ENCODE measurements at regions not wholly inside any gene's neighbourhood (a gene's known extent, or its start where the extent isn't known, plus 50 kb on each side); places are given as distances from the start of the nearest gene placed in this dataset.

DNA sequence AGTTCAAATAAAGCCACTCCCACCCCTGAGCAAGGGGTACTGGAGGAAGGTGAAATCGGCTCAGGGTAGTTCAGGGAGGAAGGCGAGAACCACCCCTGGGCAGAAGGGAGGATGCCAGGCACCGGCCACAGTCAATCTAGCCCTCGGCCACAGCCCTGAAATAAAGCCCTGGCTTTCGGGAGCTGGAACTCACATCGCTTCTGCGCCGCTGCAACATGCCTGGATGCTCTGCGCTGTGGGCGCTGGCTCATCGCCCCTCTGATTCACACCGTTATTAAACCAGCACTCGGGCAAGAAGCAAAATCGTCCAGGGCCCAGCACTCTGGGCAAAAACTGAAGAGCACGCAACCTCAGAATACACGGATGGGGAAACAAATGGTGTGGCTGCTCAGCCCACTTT, 136.9 kb upstream of the RREB1 start:
- no peak for DNase-seq (ENCODE audit: low spot score)
- in situ Hi-C loops (cut with MboI; ENCODE audit: low sequenced_read_pairs, unreplicated experiment) = no loop called here
- TF ChIP-seq, protein P1, sequence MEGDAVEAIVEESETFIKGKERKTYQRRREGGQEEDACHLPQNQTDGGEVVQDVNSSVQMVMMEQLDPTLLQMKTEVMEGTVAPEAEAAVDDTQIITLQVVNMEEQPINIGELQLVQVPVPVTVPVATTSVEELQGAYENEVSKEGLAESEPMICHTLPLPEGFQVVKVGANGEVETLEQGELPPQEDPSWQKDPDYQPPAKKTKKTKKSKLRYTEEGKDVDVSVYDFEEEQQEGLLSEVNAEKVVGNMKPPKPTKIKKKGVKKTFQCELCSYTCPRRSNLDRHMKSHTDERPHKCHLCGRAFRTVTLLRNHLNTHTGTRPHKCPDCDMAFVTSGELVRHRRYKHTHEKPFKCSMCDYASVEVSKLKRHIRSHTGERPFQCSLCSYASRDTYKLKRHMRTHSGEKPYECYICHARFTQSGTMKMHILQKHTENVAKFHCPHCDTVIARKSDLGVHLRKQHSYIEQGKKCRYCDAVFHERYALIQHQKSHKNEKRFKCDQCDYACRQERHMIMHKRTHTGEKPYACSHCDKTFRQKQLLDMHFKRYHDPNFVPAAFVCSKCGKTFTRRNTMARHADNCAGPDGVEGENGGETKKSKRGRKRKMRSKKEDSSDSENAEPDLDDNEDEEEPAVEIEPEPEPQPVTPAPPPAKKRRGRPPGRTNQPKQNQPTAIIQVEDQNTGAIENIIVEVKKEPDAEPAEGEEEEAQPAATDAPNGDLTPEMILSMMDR (IDR thresholded peaks at IDR 0.05; ENCODE audit: borderline replicate concordance, control extremely low read depth, extremely low read depth, insufficient read depth, missing control alignments) = no peak

- TF ChIP-seq, protein P1 (IDR thresholded peaks at IDR 0.05; ENCODE audit: borderline replicate concordance, control extremely low read depth, extremely low read depth, insufficient read depth, missing control alignments) = no peak
- in situ Hi-C loops (cut with MboI; ENCODE audit: low sequenced_read_pairs, unreplicated experiment) = no loop called here
- no peak for DNase-seq (ENCODE audit: low spot score)
Observed at GRCh38 chr6:6971369-6971768, 136.4 kb upstream of the RREB1 start.

GRCh38 chr6:6972456-6972855, 135.3 kb upstream of the RREB1 start:
- TF ChIP-seq, protein P1 (IDR thresholded peaks at IDR 0.05; ENCODE audit: borderline replicate concordance, control extremely low read depth, extremely low read depth, insufficient read depth, missing control alignments) = no peak
- in situ Hi-C loops (cut with MboI; ENCODE audit: low sequenced_read_pairs, unreplicated experiment) = no loop called here
- DNase-seq (ENCODE audit: low spot score) = no peak

- TF ChIP-seq, protein P1 (IDR thresholded peaks at IDR 0.05; ENCODE audit: borderline replicate concordance, control extremely low read depth, extremely low read depth, insufficient read depth, missing control alignments) = no peak
- in situ Hi-C loops (cut with MboI; ENCODE audit: low sequenced_read_pairs, unreplicated experiment) = no loop called here
- no peak for DNase-seq (ENCODE audit: low spot score)
Observed at GRCh38 chr6:6973721-6974120, 134.0 kb upstream of the RREB1 start.

DNA sequence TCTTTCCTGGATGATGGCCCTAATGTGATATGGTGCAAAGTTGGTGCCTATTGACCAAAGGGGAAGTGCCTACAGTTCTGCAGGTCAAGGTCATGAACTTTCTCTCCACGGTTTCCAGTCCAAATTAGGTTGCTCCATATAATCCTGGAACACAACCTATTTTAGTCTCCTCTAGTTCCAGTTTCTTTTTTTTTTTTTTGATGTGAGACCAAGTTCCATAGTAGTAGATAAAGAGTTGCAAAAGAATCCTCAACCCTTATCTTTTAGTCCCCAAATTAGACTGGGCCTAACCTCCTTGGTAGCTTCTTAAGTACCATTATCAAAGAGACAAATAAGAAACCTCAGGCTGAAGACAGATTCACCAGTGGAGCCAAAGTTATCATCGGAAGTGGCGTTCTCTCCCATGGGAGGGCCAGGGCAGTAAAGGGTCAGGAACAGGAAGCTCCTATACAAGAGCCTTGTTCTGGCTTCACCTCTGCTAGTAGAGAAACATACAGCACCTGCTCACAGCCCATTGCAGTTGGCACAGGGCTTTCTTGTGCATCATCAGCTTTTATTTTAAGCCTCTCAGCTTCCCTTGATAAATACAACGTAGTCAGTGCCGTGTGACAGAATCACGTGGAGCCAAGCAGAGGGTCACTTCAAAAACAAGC, 132.2 kb upstream of the RREB1 start:
- no peak for DNase-seq (ENCODE audit: low spot score)
- TF ChIP-seq, protein P1 (IDR thresholded peaks at IDR 0.05; ENCODE audit: borderline replicate concordance, control extremely low read depth, extremely low read depth, insufficient read depth, missing control alignments) = no peak
- in situ Hi-C loops (cut with MboI; ENCODE audit: low sequenced_read_pairs, unreplicated experiment) = no loop called here

DNA sequence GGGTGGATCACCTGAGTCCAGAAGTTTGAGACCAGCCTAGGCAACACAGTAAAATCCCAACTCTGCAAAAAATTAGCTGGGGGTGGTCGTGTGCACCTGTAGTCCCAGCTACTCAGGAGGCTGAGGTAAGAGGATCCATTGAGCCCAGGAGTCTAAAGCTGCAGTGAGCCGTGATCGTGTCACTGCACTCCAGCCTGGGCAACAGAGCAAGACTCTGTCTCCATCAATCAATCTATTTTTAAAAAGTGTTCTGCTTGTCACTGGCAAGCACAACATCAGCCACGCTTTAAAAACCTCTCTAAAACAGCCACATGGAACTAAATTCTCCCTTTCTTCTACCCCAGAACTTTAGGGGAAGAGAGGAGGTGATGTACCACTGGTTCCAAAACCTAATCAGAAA, 131.6 kb upstream of the RREB1 start:
- in situ Hi-C loops (cut with MboI; ENCODE audit: low sequenced_read_pairs, unreplicated experiment) = no loop called here
- DNase-seq (ENCODE audit: low spot score) = no peak

More for the DNA sequence above, 131.6 kb upstream of the RREB1 start:
- TF ChIP-seq, protein P1 (IDR thresholded peaks at IDR 0.05; ENCODE audit: borderline replicate concordance, control extremely low read depth, extremely low read depth, insufficient read depth, missing control alignments) = no peak

Measured in GM13976 (cell line).